ENCODE measurements at regions not wholly inside any gene's neighbourhood (a gene's known extent, or its start where the extent isn't known, plus 50 kb on each side); places are given as distances from the start of the nearest gene placed in this dataset.

DNA sequence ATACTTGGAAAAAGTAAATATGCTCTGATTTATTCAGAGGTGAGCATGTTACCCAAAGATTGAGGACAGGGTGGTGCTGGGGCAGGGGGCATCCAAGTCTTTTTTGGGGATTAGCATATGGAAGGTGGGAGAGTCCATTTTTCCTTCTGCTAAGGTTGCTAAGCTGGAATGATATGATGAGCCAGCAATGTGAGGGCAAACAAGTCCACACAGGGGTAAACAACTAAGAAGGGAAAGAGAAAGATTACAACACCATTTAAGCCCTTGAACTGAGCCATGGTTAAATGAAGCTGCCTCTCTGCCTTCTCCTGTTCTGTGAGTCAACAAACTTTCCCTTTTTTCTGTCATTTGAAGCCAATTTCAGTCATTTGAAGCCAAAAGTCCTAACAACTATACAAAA is 89.0 kb downstream of the RPL22L1 start:
- DNase-seq (ENCODE audit: low spot score) = no peak

DNA sequence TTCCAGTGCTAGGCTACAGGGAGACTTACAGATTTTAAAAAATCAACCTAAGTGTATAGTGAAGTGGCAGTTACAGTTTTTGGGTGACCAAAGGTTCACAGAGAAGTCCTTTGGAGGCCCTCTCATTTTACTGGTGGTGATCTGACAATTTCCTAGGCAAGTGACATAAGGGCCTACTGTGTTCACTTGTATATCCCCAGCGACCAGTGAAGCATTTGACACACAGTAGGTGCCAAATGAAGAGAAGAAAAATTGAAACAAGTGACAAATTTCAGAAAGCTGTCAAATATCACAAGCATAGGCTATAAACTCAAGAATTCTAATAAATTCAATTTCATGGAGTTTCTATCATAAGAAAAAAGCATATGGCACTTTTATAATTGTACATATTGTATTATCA is 89.5 kb downstream of the RPL22L1 start:
- DNase-seq (ENCODE audit: low spot score) = no peak

- DNase-seq (ENCODE audit: low spot score) = no peak
These were observed 91.5 kb downstream of the RPL22L1 start for GRCh38 chr3:170778240-170779217.

GRCh38 chr3:170777564-170777926 is 92.5 kb downstream of the RPL22L1 start:
- DNase-seq (ENCODE audit: low spot score) = no peak

- no peak for DNase-seq (ENCODE audit: low spot score)
These were observed 93.0 kb downstream of the RPL22L1 start for GRCh38 chr3:170776887-170777563.

DNA sequence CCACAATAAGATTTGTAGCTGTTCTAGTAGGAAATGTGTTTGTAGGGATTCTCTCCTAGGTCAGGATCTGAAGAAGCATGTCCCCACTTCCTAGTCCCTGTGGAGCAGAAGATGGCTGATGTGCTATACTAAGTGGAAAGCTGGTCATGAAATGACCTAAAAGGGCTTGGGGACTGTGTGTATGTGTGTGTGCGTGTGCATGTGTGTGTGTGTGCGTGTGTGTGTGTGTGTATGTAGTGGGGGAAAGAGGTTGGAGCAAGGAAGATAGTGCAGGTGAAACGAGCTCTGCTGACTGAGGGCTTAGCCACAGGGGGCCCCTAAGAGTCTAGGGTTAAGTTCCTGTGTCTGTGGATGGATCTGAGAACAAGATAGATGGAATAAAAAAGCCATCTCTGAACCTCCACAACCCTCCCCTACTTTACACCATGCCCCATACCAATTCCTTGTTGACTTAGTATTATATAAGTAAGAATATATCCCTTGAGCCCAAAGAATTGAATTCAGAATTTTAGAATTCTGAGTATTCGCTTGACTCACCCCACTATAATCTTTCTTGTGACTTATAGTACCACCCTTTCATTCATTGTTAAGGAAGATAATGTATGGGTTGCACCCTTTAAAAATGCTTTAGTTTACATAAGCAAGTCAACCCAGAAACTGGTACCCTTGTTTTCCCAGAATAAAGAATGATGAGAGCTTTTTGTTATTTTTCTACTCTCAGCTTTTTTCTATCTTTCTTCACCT is 96.1 kb downstream of the RPL22L1 start:
- no peak for DNase-seq (ENCODE audit: low spot score)

DNA sequence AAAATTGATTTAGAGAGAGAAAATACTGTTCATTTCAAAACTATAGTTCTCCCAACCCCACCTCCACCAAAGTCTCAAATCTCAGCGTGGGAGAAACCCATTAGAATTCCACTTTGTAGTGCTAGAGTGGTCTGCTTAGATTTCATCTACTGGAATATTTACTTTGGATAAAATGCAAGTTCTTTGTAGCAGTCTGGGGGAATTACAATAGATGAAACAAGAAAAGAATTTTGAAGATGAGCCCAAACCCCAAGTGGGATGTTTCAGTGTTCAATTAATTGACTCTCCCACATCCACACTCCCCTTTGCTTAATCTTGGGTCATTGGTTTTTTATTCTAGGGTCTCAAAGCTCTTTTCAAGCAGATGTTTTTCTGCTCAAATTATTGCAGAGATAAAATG is 97.8 kb downstream of the RPL22L1 start:
- no peak for DNase-seq (ENCODE audit: low spot score)

- DNase-seq (ENCODE audit: low spot score) = no peak
These were observed 101.6 kb downstream of the RPL22L1 start for GRCh38 chr3:170768334-170768801.

DNA sequence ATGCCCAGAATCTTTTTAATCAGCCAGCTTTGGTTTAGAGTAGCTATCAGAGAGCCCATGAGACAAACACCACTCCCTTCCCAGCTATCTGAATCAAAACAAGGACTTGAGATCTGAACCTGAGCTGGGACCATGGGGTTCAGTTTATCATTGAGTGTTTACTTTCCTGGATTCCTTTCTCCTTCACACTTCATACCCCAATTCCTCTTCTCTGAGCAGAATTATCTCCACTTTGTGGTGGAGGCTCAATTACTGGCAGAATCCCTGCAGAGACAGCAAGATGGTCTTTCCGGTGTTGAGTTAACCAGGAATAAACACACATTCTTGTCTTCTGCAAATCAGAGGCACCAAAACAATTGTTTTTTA is 102.4 kb downstream of the RPL22L1 start:
- DNase-seq (ENCODE audit: low spot score) = no peak

- DNase-seq (ENCODE audit: low spot score) = no peak
These were observed 103.0 kb downstream of the RPL22L1 start for GRCh38 chr3:170766823-170767575.

DNA sequence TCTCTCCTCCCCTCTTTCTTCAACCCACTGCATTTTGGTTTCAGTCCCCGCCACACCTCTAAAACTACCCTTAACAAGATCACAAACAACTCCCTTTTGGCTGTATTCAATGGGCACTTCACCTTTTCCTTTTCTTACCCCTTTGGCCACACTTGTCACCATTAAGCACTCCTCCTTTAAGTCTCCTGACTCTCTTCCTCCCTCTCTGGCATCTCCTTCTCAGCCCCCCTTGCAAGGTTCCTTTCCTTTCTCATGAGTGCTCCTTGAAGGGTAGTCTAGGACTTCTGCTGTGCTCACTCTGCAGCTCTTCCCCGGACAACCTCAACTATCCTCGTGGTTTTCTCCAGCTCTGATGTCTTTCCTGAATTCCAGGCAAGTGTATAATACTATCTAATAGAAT is 103.7 kb downstream of the RPL22L1 start:
- no peak for DNase-seq (ENCODE audit: low spot score)

- no peak for DNase-seq (ENCODE audit: low spot score)
These were observed 104.4 kb downstream of the RPL22L1 start for GRCh38 chr3:170765419-170766078.

GRCh38 chr3:170764017-170764416 is 106.0 kb downstream of the RPL22L1 start:
- no peak for DNase-seq (ENCODE audit: low spot score)

GRCh38 chr3:170762064-170762463 is 107.9 kb downstream of the RPL22L1 start:
- no peak for DNase-seq (ENCODE audit: low spot score)

GRCh38 chr3:170761103-170761502 is 108.9 kb downstream of the RPL22L1 start:
- DNase-seq (ENCODE audit: low spot score) = no peak

DNA sequence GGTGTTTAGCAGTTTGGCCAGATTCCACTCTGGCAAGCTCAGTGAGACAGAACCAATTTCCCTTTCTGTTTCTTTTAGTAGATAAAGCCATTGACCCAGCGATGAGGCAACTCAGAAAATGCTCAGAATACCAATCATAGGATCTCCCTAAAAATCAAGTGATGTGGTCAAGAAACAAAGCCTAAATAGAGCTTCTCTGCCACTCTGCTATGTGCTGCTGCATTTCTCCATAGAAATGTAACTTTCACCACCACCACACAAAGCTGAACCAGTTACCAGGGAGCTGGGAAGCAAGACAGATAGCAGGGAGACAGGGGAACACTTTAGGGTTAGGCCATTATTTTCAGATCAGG is 109.8 kb downstream of the RPL22L1 start:
- DNase-seq (ENCODE audit: low spot score) = no peak

GRCh38 chr3:170759511-170760173 is 110.4 kb downstream of the RPL22L1 start:
- no peak for DNase-seq (ENCODE audit: low spot score)

GRCh38 chr3:170757038-170757437 is 113.0 kb downstream of the RPL22L1 start:
- DNase-seq (ENCODE audit: low spot score) = no peak

- DNase-seq (ENCODE audit: low spot score) = no peak
These were observed 115.7 kb downstream of the RPL22L1 start for GRCh38 chr3:170754311-170754693.

GRCh38 chr3:170753421-170754310 is 116.3 kb downstream of the RPL22L1 start:
- no peak for DNase-seq (ENCODE audit: low spot score)

All from LoVo (cell line).